Stimulated activated CD8-positive, alpha-beta memory T cell treated with anti-CD3 and anti-CD28 coated beads, Interleukin-2, amount 100 ng/mL, for 48 hours (primary cell): ENCODE measurements at regions not wholly inside any gene's neighbourhood (a gene's known extent, or its start where the extent isn't known, plus 50 kb on each side); places are given as distances from the start of the nearest gene placed in this dataset.

Source experiments
- DNase-seq, 2 donors: peaks; one replicate each; pipeline ENCODE4 v3.0.0-alpha.2; 2020; ENCODE audit warnings: low read depth in 2 of 2

DNA sequence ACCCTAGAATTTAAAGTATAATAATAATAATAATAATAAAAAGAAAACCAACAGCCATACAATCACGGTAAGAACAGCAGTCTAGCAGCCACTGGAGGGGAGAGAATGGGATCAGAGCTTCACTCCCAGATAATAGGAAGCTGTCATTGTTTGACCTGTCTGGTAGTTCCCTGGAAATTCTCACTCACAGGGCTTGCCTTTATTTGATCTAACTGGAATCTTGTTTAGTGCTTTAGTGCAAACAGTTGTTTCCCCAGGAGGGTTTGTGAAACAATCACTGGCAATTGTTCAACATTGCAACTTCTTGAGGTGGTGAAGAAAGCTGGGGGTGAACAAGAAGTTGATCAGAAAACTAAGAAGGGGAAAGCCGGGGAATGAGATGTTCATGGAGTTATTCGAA lies 68.7 kb upstream of the PTCSC3 start:
- DNase-seq, result no peak

GRCh38 chr14:36243183-36243582 lies 66.7 kb upstream of the PTCSC3 start:
- no peak for DNase-seq

- no peak for DNase-seq
Observed at GRCh38 chr14:36241183-36241582, 64.7 kb upstream of the PTCSC3 start.

- peak in 1 of 2 donors; percentile 7 for DNase-seq
Observed at GRCh38 chr14:36238666-36239363, 62.3 kb upstream of the PTCSC3 start.

- no peak for DNase-seq
Observed at GRCh38 chr14:36233217-36233616, 56.7 kb upstream of the PTCSC3 start.

DNA sequence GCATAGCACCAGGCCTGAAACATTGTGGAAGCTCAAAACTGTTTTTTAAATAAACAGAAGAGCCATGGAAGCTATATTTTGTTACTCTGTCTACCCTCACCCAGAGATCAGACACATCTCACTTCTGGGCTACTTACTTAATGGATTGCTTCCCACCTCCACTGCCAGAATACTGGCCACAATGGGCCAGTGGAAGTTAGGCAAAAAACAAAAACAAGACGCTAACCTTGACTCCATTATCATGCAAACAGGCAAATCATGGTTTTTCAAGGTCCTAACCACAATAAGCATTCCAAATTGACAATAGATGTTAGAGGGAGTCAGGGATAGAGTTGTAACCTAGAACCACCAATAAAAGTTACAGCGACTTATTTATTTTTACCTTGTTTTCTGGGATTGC lies 52.7 kb upstream of the PTCSC3 start:
- DNase-seq, result no peak

GRCh38 chr14:36227802-36228201 lies 51.3 kb upstream of the PTCSC3 start:
- no peak for DNase-seq

DNA sequence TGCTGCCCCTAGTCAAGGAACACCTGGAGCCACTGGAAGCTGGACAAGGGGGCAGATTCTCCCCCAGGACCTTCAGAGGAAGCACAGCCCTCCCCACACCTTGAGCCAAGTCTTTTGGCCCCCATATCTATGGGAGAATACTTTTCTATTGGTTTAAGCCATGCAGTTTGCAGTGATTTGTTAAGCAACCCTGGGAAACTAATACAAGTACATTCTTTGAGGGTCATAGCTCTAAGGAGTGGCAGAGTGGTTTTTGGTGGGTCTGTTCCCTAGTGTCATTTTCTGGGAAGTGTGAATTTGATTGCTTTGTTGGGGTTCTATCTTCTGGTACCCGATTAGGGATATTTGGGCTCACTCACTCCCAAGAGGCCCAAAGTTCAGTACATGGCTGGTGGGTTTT lies 50.8 kb upstream of the PTCSC3 start:
- DNase-seq, result no peak
